HUES6 (cell line): ENCODE measurements at regions not wholly inside any gene's neighbourhood (a gene's known extent, or its start where the extent isn't known, plus 50 kb on each side); places are given as distances from the start of the nearest gene placed in this dataset.

Experiments
- H3K27ac ChIP-seq: 2 replicates; pipeline ENCODE4 v1.7.0; 2013; ENCODE audit warnings: low read depth, mild to moderate bottlenecking, low read length, inconsistent platforms
- H3K27me3 ChIP-seq: 2 replicates; pipeline ENCODE4 v1.6.1; 2013; ENCODE audit warnings: low read length; ENCODE audit not compliant: control insufficient read depth, insufficient read depth
- H3K36me3 ChIP-seq: 2 replicates; pipeline ENCODE4 v1.6.1; 2013; ENCODE audit warnings: low read length; ENCODE audit not compliant: control insufficient read depth, insufficient read depth
- H3K4me1 ChIP-seq: 2 replicates; pipeline ENCODE4 v1.6.1; 2013; ENCODE audit warnings: low read length; ENCODE audit not compliant: control insufficient read depth, insufficient read depth
- H3K4me3 ChIP-seq: 2 replicates; pipeline ENCODE4 v1.5.1; 2013; ENCODE audit warnings: low read depth, low read length
- H3K9ac ChIP-seq: one replicate; pipeline ENCODE4 v1.6.1; 2013; ENCODE audit warnings: mild to moderate bottlenecking, low read length
- H3K9me3 ChIP-seq: 2 replicates; pipeline ENCODE4 v1.6.1; 2013; ENCODE audit warnings: low read depth, low read length; ENCODE audit not compliant: control insufficient read depth, insufficient read depth

GRCh38 chr18:67041334-67041733 lies 437.4 kb upstream of the CDH19 start:
- Histone ChIP-seq H3K4me1 (no peaks in the 10 kb centered on the region), H3K36me3 (no peaks in the 10 kb centered on the region), H3K9ac (no peak overlapping the region), H3K4me3 (no peak overlapping the region), H3K9me3 (no peaks in the 10 kb centered on the region), H3K27me3 (no peaks in the 10 kb centered on the region), H3K27ac (no peak overlapping the region)

GRCh38 chr18:67035026-67035425 lies 431.1 kb upstream of the CDH19 start:
- H3K9me3 ChIP-seq: no peaks in the 10 kb centered on the region
- no peaks in the 10 kb centered on the region for H3K36me3 ChIP-seq
- H3K27ac ChIP-seq: no peak overlapping the region
- peaks cover 3% of the 10 kb centered on the region; the same call in 1 of the 2 replicates for H3K4me1 ChIP-seq
- H3K9ac ChIP-seq: no peak overlapping the region
- H3K4me3 ChIP-seq: no peak overlapping the region
- H3K27me3 ChIP-seq: no peaks in the 10 kb centered on the region

- Histone ChIP-seq H3K9me3 (no peaks in the 10 kb centered on the region), H3K4me1 (no peaks in the 10 kb centered on the region), H3K27ac (no peak overlapping the region), H3K36me3 (no peaks in the 10 kb centered on the region), H3K9ac (no peak overlapping the region), H3K27me3 (no peaks in the 10 kb centered on the region), H3K4me3 (no peak overlapping the region)
Measured at GRCh38 chr18:67023059-67023458, 419.2 kb upstream of the CDH19 start.

GRCh38 chr18:67010919-67011318 lies 407.0 kb upstream of the CDH19 start:
- no peaks in the 10 kb centered on the region for H3K27me3 ChIP-seq
- no peak overlapping the region for H3K4me3 ChIP-seq
- no peaks in the 10 kb centered on the region for H3K9me3 ChIP-seq
- H3K36me3 ChIP-seq: no peaks in the 10 kb centered on the region
- no peak overlapping the region for H3K9ac ChIP-seq
- no peak overlapping the region for H3K27ac ChIP-seq
- no peaks in the 10 kb centered on the region for H3K4me1 ChIP-seq

- no peak overlapping the region for H3K27ac ChIP-seq
- H3K9ac ChIP-seq: no peak overlapping the region
- no peaks in the 10 kb centered on the region for H3K36me3 ChIP-seq
- H3K9me3 ChIP-seq: no peaks in the 10 kb centered on the region
- H3K4me1 ChIP-seq: no peaks in the 10 kb centered on the region
- no peak overlapping the region for H3K4me3 ChIP-seq
- H3K27me3 ChIP-seq: no peaks in the 10 kb centered on the region
Measured at GRCh38 chr18:67007999-67008398, 404.1 kb upstream of the CDH19 start.

GRCh38 chr18:67007085-67007484 lies 403.2 kb upstream of the CDH19 start:
- H3K4me3 ChIP-seq: no peak overlapping the region
- no peaks in the 10 kb centered on the region for H3K9me3 ChIP-seq
- no peak overlapping the region for H3K27ac ChIP-seq
- no peak overlapping the region for H3K9ac ChIP-seq
- no peaks in the 10 kb centered on the region for H3K4me1 ChIP-seq
- no peaks in the 10 kb centered on the region for H3K27me3 ChIP-seq
- no peaks in the 10 kb centered on the region for H3K36me3 ChIP-seq

- no peaks in the 10 kb centered on the region for H3K36me3 ChIP-seq
- no peaks in the 10 kb centered on the region for H3K9me3 ChIP-seq
- H3K4me3 ChIP-seq: no peak overlapping the region
- no peaks in the 10 kb centered on the region for H3K27me3 ChIP-seq
- H3K4me1 ChIP-seq: no peaks in the 10 kb centered on the region
- no peak overlapping the region for H3K9ac ChIP-seq
- H3K27ac ChIP-seq: no peak overlapping the region
Measured at GRCh38 chr18:67001052-67001451, 397.2 kb upstream of the CDH19 start.

- Histone ChIP-seq H3K4me3 (no peak overlapping the region), H3K27ac (no peak overlapping the region)
Measured at GRCh38 chr18:66999003-66999402, 395.1 kb upstream of the CDH19 start.

GRCh38 chr18:66995270-66995669 lies 391.4 kb upstream of the CDH19 start:
- H3K27me3 ChIP-seq: no peaks in the 10 kb centered on the region
- no peaks in the 10 kb centered on the region for H3K9me3 ChIP-seq
- peaks cover 7% of the 10 kb centered on the region; the same call in 1 of the 2 replicates for H3K4me1 ChIP-seq
- H3K9ac ChIP-seq: no peak overlapping the region
- H3K36me3 ChIP-seq: no peaks in the 10 kb centered on the region
- H3K27ac ChIP-seq: no peak overlapping the region
- H3K4me3 ChIP-seq: no peak overlapping the region

More at GRCh38 chr18:66999003-66999402, 395.1 kb upstream of the CDH19 start:
- H3K27me3 ChIP-seq: no peaks in the 10 kb centered on the region
- no peaks in the 10 kb centered on the region for H3K36me3 ChIP-seq
- no peaks in the 10 kb centered on the region for H3K9me3 ChIP-seq
- H3K4me1 ChIP-seq: no peaks in the 10 kb centered on the region
- no peak overlapping the region for H3K9ac ChIP-seq

GRCh38 chr18:66994790-66995189 lies 390.9 kb upstream of the CDH19 start:
- Histone ChIP-seq H3K27ac (no peak overlapping the region), H3K36me3 (no peaks in the 10 kb centered on the region), H3K27me3 (no peaks in the 10 kb centered on the region), H3K9ac (no peak overlapping the region), H3K4me1 (peaks cover 7% of the 10 kb centered on the region; the same call in 1 of the 2 replicates), H3K4me3 (no peak overlapping the region), H3K9me3 (no peaks in the 10 kb centered on the region)

GRCh38 chr18:66993492-66993891 lies 389.6 kb upstream of the CDH19 start:
- Histone ChIP-seq H3K9me3 (no peaks in the 10 kb centered on the region), H3K27ac (no peak overlapping the region), H3K4me1 (peaks cover 7% of the 10 kb centered on the region; the same call in 1 of the 2 replicates), H3K27me3 (no peaks in the 10 kb centered on the region), H3K36me3 (no peaks in the 10 kb centered on the region), H3K4me3 (no peak overlapping the region), H3K9ac (no peak overlapping the region)

GRCh38 chr18:66990909-66991308 lies 387.0 kb upstream of the CDH19 start:
- H3K4me1 ChIP-seq: peaks cover 7% of the 10 kb centered on the region; the same call in 1 of the 2 replicates
- no peak overlapping the region for H3K4me3 ChIP-seq
- H3K27ac ChIP-seq: no peak overlapping the region
- no peak overlapping the region for H3K9ac ChIP-seq
- no peaks in the 10 kb centered on the region for H3K36me3 ChIP-seq
- H3K9me3 ChIP-seq: no peaks in the 10 kb centered on the region
- no peaks in the 10 kb centered on the region for H3K27me3 ChIP-seq
